ENCODE measurements at regions not wholly inside any gene's neighbourhood (a gene's known extent, or its start where the extent isn't known, plus 50 kb on each side); places are given as distances from the start of the nearest gene placed in this dataset.

DNA sequence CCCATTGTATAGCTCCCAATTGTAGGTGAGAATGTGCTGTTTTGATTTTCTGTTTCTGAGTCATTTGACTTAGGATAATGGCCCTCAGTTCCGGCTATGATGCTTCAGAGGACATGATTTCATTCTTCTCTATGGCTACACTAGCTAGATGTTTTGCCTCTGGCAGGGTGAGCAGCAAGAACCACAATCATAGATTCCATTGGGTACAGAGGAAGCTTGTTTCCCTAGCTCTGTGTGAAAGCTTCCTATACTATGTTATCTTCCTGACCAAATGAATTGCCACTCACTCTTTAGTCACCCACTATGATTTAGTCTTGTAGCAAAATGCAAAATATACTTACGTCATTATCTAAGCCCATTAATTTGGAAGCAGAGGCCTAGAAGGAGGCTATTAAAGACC is 616.3 kb downstream of the PLA2G4A start:
- no peak overlapping the region for H2AFZ ChIP-seq (ENCODE audit: low read depth, low read length)
- no peak overlapping the region for H3K9ac ChIP-seq (ENCODE audit: low read length)
- H3K27ac ChIP-seq (ENCODE audit: low read length): no peak overlapping the region
- TF ChIP-seq, protein P1, sequence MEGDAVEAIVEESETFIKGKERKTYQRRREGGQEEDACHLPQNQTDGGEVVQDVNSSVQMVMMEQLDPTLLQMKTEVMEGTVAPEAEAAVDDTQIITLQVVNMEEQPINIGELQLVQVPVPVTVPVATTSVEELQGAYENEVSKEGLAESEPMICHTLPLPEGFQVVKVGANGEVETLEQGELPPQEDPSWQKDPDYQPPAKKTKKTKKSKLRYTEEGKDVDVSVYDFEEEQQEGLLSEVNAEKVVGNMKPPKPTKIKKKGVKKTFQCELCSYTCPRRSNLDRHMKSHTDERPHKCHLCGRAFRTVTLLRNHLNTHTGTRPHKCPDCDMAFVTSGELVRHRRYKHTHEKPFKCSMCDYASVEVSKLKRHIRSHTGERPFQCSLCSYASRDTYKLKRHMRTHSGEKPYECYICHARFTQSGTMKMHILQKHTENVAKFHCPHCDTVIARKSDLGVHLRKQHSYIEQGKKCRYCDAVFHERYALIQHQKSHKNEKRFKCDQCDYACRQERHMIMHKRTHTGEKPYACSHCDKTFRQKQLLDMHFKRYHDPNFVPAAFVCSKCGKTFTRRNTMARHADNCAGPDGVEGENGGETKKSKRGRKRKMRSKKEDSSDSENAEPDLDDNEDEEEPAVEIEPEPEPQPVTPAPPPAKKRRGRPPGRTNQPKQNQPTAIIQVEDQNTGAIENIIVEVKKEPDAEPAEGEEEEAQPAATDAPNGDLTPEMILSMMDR (IDR thresholded peaks at IDR 0.05; ENCODE audit: poor library complexity, severe bottlenecking): no peak
- TF ChIP-seq MXI1 (conservative IDR thresholded peaks at IDR 0.05; ENCODE audit: poor library complexity, severe bottlenecking) (no peak), TAF1 (IDR thresholded peaks at IDR 0.05; ENCODE audit: low read depth) (no peak), SMC3 (conservative IDR thresholded peaks at IDR 0.05; ENCODE audit: poor library complexity) (no peak), EP300 (conservative IDR thresholded peaks at IDR 0.05; ENCODE audit: poor library complexity, severe bottlenecking) (no peak), POLR2AphosphoS5 (IDR thresholded peaks at IDR 0.05) (no peak), EZH2 (IDR thresholded peaks at IDR 0.05; ENCODE audit: borderline replicate concordance, insufficient read depth, low read length, poor library complexity, severe bottlenecking) (no peak), RAD21 (conservative IDR thresholded peaks at IDR 0.05) (no peak)
- TF ChIP-seq, protein P2, sequence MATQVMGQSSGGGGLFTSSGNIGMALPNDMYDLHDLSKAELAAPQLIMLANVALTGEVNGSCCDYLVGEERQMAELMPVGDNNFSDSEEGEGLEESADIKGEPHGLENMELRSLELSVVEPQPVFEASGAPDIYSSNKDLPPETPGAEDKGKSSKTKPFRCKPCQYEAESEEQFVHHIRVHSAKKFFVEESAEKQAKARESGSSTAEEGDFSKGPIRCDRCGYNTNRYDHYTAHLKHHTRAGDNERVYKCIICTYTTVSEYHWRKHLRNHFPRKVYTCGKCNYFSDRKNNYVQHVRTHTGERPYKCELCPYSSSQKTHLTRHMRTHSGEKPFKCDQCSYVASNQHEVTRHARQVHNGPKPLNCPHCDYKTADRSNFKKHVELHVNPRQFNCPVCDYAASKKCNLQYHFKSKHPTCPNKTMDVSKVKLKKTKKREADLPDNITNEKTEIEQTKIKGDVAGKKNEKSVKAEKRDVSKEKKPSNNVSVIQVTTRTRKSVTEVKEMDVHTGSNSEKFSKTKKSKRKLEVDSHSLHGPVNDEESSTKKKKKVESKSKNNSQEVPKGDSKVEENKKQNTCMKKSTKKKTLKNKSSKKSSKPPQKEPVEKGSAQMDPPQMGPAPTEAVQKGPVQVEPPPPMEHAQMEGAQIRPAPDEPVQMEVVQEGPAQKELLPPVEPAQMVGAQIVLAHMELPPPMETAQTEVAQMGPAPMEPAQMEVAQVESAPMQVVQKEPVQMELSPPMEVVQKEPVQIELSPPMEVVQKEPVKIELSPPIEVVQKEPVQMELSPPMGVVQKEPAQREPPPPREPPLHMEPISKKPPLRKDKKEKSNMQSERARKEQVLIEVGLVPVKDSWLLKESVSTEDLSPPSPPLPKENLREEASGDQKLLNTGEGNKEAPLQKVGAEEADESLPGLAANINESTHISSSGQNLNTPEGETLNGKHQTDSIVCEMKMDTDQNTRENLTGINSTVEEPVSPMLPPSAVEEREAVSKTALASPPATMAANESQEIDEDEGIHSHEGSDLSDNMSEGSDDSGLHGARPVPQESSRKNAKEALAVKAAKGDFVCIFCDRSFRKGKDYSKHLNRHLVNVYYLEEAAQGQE (IDR thresholded peaks at IDR 0.05; ENCODE audit: borderline replicate concordance): no peak
- H3F3A ChIP-seq (ENCODE audit: insufficient read depth, low read length, poor library complexity, severe bottlenecking): no peaks in the 10 kb centered on the region
- H3K79me2 ChIP-seq (replicated peaks; ENCODE audit: insufficient read depth, low read length): no peaks in the 10 kb centered on the region
- H3K4me3 ChIP-seq (ENCODE audit: low read length): no peak overlapping the region
- H3K36me3 ChIP-seq (ENCODE audit: insufficient read depth, low read length): no peaks in the 10 kb centered on the region
- H3K27me3 ChIP-seq (ENCODE audit: insufficient read depth, low read depth, low read length): no peaks in the 10 kb centered on the region
- H4K20me1 ChIP-seq (ENCODE audit: insufficient read depth): no peaks in the 10 kb centered on the region
- no peaks in the 10 kb centered on the region for H3K9me3 ChIP-seq (ENCODE audit: low read length)
- no peaks in the 10 kb centered on the region for H3K9me2 ChIP-seq (ENCODE audit: insufficient read depth, low read length)
- no peak overlapping the region for H3K4me2 ChIP-seq (ENCODE audit: low read length)

DNA sequence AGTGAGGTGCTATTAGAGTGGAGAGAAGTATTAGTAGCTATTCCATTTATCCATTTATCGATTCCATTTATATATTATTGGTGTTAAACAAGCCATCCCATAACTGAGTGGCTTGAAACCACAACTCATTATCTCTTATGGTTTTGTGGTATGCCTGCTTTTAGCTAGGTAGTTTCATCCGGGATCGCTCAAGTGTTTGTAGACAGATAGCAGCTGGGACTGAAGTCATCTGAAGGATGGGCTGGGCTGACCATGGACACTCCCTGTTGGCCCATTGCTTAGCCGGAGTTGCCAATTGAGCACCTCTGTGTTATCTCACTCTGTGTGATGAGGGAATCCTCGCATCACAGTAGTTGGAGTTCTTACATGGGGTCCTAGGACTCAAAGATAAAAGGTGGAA is 622.5 kb downstream of the PLA2G4A start:
- no peak for TF ChIP-seq POLR2AphosphoS5 (IDR thresholded peaks at IDR 0.05)
- TF ChIP-seq RAD21 (conservative IDR thresholded peaks at IDR 0.05): no peak
- no peak for TF ChIP-seq MXI1 (conservative IDR thresholded peaks at IDR 0.05; ENCODE audit: poor library complexity, severe bottlenecking)
- TF ChIP-seq, protein P2 (IDR thresholded peaks at IDR 0.05; ENCODE audit: borderline replicate concordance): no peak
- no peak for TF ChIP-seq EP300 (conservative IDR thresholded peaks at IDR 0.05; ENCODE audit: poor library complexity, severe bottlenecking)
- no peak overlapping the region for H3K9ac ChIP-seq (ENCODE audit: low read length)

More for the DNA sequence above, 622.5 kb downstream of the PLA2G4A start:
- no peaks in the 10 kb centered on the region for H3K27me3 ChIP-seq (ENCODE audit: insufficient read depth, low read depth, low read length)
- no peaks in the 10 kb centered on the region for H3K36me3 ChIP-seq (ENCODE audit: insufficient read depth, low read length)
- no peaks in the 10 kb centered on the region for H4K20me1 ChIP-seq (ENCODE audit: insufficient read depth)
- no peak overlapping the region for H3K27ac ChIP-seq (ENCODE audit: low read length)
- no peaks in the 10 kb centered on the region for H3K9me2 ChIP-seq (ENCODE audit: insufficient read depth, low read length)
- no peaks in the 10 kb centered on the region for H3K9me3 ChIP-seq (ENCODE audit: low read length)
- H3K4me3 ChIP-seq (ENCODE audit: low read length): no peak overlapping the region
- no peaks in the 10 kb centered on the region for H3K79me2 ChIP-seq (replicated peaks; ENCODE audit: insufficient read depth, low read length)
- H3F3A ChIP-seq (ENCODE audit: insufficient read depth, low read length, poor library complexity, severe bottlenecking): no peaks in the 10 kb centered on the region
- H2AFZ ChIP-seq (ENCODE audit: low read depth, low read length): no peak overlapping the region
- H3K4me2 ChIP-seq (ENCODE audit: low read length): no peak overlapping the region
